ENCODE measurements at regions not wholly inside any gene's neighbourhood (a gene's known extent, or its start where the extent isn't known, plus 50 kb on each side); places are given as distances from the start of the nearest gene placed in this dataset.
"Not testable (repeated sequence)": the region's sequence is repeated elsewhere in the genome, so short reads cannot be mapped to it uniquely, and the experiment has no call there.

DNA sequence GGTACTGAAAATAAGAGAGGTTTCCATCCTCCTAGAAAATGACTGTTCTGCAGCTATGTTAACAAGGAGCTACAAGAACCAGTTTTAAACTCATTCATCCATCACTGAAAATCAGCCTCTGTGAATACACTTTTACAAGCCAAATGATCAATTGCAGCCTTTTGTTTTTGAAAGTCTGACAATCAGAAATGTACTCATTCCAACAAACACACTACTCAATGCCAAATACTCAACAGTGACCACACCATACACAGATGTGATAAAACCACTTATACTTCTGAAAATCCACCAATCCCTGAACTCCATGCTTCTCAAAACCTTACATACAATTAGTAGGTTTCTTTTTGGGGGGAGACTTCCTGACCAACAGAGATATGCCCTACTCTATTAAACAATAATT lies 663.9 kb upstream of the CHAC2 start:
- no peak for DNase-seq

DNA sequence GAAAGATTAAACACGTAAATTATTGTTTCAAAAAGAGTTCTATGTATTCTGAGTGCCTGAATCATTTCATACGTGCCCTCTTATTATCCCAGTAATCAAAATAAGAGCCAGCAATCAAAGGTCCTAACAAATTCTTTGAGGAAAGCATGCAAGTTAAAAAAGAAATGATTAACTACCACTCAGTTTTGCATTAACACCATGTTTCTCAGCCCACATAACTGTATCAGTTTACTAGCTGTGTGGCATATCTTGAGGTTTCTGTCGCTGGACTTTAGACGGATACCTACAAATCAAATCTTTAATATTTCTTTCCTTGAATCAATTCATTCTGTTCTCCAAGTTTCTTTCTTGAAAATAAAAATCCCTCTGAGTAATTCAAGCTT lies 668.9 kb upstream of the CHAC2 start:
- DNase-seq: no peak

DNA sequence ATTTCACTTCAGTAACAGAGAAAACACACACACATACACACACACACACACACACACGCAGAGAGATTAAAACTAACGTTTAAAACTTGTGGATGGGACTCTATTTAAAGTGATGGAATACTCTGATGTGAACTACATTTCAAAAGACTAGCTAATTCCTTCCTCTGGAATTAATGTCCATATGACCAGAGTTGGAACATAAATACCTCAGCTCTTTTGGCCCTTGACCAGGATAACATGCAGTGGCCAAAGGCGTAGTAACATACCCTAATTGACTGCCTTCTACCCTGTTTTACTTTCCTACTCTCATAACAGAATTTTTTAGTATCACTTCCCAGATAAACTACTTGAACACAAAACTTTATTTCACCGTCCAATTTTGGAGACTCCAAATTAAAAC lies 671.3 kb upstream of the CHAC2 start:
- DNase-seq: no peak

DNA sequence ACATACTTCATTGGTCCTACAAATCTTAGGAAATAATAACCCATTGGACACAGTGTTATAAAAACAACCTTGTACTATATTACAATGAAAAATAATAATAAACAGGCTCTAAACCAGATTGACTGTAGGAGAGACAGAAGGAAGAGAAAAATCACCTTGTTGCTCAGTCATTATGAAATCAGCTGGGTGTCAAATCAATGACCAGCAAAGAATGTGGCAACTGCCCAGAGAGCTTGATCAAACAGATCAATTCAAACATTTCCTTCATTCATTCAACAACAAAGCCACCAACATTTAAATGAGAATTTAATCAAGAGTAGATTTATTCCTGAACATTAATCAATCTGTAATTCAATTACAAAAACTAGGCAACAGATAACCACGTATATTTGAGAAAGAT lies 671.9 kb upstream of the CHAC2 start:
- no peak for DNase-seq

DNA sequence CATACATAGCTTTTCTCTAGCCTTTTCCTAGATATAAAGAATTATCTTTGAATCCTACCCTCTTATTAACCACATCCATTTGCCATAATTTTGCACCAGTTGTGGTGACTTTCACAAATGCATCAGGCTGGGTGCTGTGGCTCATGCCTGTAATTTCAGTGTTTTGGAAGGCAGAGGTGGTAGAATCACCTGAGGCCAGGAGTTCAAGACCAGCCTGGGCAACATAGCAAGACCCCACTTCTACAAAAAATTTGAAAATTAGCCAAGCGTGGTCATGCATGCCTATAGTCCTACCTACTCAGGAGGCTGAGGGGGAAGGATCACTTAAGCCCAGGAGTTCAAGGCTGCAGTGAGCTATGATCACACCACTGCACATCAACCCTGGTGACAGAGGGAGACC lies 672.4 kb upstream of the CHAC2 start:
- no peak for DNase-seq

DNA sequence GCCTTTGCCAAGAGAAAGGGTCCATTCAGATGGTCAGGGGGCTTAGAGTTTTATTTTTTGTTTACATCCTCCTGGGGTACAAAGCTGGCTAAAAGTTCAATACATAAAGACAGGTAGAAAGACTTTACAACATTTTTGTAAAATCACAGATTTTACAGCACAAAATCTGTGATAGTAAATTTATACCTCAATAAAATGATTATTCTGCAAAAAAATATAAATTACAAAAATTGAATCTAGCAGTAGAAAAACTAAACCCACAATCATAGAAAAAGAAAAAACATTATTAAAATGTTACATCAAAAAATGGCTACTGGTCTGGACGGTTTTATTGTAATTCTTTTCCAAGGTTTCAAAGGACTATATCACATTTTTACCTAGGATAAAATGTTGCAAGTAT lies 674.2 kb upstream of the CHAC2 start:
- no peak for DNase-seq

DNA sequence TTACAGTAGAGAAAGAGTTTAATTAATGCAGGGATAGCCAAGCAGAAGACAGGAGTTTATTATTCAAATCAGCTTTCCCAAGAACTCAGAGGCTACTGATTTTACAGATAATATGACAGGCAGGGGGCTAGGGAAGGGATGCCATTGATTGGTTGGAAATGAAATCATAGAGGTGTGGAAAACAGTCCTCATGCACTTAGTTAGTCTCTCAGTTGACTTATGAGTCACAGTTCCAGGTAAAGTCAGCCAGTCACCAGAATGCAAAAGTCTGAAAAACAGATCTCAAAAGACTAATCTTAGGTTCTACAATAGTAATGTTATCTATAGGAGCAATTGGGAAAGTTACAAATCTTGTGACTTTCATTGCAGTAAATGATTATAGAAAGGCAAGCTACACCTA lies 676.4 kb upstream of the CHAC2 start:
- no peak for DNase-seq

DNA sequence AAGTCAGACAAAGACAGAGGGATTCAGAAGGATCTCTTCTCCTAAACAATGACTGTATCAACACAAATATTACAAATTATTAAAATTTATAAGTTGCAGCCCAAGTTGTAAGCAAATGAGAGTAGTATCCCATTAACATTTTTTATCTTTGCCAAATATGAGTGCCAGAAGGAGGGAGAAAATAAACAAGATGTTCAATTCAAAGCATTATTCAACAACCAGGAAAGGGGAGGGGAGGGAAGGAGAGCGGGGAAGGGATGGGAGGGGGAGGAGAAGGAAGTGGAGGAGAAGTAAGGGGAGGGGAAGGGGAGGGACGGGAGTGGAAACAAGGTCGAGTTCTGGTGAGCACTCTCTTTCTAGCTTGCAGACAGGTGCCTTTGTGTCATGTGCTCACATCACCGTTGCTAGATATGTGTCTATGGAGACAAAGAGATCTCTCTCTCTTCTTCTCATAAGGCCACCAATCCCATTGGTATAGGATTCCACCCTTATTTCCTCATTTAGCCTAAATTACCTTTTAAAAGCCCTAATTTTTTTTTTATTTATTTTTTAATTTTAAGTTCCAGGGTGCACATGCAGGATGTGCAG lies 679.6 kb upstream of the CHAC2 start:
- DNase-seq: no peak

DNA sequence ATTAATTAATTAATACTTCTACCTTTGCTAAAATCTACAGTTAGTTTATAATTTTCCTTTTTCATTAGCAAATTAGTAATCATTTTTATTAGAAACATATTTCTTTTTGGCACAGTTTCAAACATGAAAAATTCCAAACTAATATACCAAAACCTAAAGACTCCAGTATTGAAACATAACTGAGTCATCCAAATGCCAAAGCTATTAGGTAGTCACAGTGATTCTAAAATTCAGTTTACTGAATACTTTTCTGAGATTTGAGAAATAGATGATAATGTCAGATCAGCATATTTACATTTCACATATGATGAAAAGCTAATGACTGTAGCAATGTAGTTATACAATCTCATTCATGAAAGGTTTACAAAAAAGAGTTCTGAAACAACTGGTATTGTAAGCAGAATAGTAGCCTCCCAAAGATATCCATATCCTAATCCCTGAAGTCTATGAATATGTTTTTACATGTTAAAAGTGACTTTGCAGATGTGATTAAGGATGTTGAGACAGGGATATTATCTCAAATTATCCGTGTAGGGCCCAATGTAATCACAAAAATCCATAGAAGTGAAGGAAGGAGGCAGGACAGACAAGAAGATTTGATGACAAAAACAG lies 680.2 kb upstream of the CHAC2 start:
- no peak for DNase-seq

DNA sequence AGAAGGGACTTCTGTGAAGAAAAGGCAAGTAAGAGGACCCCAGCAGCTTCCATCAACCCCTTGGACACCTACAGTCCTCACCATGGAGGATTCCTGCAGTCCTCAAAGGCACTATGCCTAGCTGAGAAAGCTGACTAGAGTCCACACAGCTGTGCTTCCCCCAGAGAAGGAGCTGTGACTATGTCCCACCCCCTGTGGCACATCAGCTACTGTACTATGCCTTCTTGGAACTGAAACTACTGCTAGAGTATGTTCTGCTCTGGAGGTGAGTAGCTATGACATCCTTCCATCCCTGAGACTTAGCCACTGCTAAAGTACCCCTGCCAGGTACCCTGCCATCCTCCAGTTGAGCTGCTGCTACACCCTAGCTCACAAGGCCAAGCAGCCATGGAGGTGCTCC lies 690.2 kb upstream of the CHAC2 start:
- DNase-seq: no peak

DNA sequence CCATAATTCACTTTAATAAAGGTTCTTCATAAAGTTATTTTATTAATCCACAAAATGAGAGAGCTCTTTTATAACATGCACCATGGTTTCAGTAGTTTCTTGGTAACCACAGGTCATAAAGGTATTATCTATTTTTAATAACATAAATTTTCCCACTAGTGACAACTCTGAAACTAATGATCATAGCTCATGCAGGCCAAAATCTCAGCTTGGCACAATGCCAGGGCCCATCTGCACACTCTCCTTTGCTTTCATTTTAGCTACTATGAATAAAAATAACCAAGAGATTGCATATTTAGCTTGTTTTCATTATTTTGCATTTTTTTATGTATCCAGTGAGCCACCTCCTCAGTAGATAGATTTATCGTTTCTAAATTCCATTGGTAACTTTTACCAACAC lies 691.8 kb upstream of the CHAC2 start:
- DNase-seq: peak in 1 of 3 experiments; percentile 43

DNA sequence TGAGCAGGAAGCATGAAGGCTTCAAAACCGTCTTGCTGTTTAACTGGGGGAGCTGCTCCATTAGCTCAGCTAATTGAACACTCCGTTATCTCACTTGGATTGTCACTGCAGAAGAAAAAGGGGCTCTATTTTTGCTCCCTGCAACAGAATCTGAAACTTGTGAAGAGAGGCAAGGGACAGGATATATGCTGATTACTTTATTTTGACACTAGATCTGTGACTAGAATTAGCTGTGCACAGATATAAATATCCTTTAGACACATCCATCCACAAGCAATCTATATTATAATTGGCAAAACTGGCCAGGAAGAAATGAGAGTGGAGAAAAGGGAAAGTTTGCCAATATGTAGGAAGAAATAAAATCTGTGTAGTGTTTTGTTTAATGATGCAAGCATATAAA lies 700.1 kb upstream of the CHAC2 start:
- no peak for DNase-seq

DNA sequence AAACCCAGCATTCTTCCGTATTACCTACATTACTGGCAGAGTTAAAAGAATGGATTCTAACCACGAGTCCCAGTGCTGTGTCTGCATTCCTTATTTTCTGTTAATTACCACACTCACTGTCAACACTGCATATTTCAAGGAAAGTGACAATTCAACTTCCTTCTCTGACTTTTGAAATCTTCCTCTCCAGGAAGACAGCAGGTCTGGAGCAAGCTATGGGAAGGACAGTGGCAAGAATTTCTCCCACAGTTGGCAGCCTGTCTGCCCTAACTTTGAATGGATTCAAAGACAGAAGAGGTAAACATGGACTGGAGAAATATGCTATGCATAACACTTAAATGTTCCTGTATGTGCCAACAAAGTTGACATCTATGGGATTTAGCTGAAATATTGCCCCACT lies 700.5 kb upstream of the CHAC2 start:
- no peak for DNase-seq

DNA sequence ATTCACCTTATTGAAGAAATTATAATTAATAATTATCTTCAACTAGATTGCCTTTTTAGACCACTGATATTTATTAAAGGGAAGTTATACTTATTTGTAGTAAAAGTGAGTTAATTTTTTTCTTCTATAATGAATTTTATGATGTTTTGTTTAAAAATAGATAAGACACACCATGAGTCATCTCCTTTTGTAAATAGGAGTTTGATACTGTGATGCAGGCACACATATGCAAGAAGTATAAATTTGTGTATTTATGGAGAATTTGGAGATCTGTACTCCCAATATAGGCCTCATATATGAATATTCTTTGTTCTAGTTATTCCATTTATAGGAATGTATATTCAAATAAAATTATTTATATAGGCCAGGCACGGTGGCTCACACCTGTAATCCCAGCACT lies 703.5 kb upstream of the CHAC2 start:
- no peak for DNase-seq

DNA sequence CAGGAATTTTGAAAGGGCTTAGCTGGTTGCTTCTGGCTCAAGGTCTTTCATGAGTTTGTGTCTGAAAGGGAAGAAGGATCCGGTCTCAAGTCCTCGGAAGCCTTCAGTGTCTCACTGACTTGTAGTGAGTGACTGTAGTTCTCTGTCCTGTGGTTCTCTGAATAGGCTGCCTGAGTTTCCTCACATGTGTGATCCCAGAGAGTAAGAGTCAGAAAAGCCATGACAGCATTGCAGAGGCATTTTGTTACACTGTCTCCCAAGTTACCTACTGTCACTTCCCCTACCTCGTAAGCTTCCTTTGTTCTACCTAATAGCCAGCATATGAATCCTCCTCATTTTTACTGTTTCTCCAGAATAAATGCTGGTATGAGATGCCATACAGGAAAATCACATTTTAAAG lies 709.1 kb upstream of the CHAC2 start:
- DNase-seq: no peak

DNA sequence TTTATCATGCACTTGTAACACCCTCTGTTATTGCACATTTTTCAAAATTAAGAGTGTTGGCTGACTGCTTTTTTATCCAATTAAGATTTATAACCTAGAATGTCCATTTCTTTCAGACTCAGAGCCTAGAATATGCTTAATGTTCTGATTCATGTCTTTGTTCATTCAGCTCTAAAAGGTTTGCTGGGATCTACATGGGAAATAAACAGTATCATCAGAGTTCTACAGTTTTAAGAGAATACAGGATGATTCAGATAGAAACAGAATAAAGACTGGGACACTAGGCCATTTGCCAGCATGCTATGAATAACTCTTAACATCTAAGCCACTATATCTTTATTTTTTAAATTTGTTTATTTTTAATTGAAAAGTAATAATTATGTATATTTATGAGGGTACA lies 713.7 kb upstream of the CHAC2 start:
- no peak for DNase-seq

DNA sequence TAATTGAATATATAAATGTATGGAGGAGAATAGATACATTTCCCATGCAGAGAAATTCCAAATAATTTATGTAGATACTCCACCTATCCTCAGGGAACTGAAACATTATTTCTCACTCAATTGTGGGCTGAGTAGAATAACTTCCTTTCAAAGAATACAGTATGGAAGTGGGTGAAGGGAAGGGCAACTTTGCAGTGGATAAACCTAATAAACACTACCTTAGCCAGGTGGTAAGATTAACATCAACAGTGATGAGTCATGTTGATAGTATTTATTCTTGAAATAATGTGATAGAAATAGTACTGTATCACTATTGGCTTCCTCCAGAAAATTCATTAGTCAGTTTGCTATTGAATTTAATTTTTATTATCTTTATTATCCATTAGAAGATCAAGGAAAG lies 716.4 kb upstream of the CHAC2 start:
- DNase-seq: no peak

DNA sequence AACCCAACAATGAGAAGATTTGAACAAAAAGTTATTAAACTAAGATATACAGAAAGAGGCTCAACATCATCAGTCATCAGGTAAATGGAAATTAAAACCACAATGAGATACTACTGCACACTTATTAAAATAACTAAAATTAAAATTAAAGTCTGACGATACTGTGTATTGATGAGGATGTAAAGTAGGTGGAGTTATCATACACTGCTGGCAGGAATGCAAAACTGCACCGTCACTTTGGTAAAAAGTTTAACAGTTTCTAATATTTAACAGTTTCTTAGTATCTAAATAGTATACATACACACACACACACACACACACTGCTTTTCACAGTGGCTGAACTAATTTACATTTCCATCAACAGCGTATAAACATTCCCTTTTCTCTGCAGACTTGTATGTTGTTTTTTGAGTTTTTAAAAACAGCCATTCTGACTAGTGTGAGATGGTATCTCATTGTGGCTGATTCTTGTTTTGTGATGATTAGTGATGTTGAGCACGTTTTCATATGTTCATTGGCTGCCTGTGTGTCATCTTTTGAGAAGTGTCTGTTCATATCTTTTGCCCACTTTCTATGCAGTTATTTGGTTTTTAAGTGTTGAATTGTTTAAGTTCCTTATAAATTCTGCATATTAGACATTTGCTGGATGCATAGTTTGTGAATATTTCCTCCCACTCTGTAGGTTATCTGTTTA lies 726.9 kb upstream of the CHAC2 start:
- no peak for DNase-seq

DNA sequence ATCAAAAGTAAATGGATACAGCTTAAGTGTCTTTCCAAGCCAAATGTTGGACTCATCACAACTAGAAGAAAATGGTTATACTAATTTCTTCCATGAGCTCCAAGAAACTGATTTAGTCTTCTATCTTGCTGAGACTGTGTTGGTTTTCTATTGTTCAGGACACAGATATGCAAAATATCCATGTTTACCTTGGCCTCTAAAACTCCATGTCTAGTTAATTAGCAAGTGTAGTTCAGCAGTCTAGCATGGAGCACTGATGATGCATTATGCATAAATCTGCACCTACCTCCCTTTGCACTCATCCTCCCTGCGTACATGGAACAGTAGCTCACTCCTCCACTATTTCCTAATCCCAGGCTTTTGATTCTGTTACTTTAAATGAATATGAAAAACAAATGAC lies 731.4 kb upstream of the CHAC2 start:
- DNase-seq: no peak

DNA sequence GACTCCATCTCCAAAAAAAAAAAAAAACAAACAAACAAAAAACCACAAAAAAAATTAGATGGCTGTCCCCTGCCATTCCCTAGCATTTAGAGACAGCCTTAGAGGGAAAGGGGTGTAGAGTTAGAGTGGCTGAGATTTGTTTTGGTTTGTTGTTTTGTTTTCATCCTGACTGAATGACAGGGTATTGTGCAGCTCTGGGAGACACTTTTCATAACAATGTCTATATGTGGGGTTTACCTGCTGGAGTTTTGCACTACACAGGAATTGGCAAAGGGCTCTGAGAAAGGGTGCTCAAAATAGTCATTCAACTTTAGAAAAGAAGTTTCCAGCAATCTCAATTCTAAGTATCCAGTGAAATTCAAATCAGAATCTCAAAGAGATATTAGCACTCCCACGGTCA lies 732.5 kb upstream of the CHAC2 start:
- DNase-seq: no peak

DNA sequence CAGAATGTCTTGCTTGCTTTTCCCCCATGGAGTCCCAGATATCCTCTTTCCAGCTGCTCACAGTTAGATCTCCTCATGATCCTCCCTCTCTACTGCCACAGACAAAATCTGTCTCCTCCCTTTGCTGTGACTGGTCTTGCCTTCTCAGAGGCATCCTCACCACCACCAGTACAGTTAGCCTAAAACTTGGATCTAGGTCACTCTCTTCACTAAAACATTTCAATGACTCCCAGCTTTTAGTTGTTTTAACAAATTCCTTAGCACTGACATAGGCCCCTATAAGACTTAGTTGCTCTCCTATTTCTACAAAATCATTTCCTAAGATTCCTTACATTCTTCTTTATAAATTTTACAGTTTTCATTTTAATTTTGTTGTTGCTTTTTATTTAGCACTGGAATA lies 734.2 kb upstream of the CHAC2 start:
- DNase-seq: no peak

DNA sequence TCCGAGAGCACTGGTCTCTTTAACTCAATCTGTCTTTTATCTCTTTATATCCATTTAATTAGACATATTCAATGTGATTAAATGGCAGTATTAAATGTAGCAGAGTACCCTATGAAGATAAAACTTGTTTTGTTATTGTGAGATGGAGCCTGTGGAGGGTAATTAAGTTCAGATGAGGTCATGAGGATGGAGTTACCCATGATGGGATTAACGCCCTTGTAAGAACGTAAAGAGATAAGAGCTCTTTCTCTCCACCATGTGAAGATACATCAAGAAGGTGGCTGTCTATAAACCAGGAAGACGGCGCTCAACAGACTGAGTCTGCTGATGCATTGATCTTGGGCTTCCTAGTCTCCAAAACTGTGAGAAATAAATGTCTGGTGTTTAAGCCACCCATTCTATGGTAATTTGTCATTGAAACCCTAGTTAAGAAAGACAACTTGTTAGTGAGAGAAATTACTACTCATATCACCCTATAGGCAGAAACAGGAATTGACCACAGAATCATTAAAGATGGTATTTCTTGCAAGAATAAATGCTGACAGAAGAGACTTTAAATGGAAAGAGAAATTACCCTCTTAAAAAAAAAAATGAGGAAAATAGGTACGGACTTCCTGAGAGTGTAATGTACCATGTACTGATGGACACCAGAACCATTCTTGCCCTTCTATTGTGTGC lies 738.7 kb upstream of the CHAC2 start:
- DNase-seq: no peak

DNA sequence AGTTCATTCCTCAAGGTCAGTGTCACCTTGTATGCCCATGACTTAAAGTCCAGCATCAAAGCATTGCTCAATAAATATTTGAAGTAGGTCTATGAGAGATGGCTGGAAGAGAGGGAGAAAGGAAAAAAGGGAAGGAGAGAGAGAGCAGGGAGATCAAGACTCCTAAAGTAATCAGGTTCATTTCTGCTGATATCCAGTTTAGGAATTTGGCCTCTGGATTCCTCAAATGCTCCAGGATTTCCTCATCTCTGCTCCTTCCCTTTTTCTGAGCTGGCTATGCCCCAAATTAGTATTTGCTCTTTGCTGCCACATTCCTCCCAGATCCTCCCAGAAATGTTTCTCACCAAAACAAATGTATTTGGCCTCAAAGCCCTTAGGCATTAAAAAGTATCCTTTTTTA lies 739.4 kb upstream of the CHAC2 start:
- DNase-seq: no peak

DNA sequence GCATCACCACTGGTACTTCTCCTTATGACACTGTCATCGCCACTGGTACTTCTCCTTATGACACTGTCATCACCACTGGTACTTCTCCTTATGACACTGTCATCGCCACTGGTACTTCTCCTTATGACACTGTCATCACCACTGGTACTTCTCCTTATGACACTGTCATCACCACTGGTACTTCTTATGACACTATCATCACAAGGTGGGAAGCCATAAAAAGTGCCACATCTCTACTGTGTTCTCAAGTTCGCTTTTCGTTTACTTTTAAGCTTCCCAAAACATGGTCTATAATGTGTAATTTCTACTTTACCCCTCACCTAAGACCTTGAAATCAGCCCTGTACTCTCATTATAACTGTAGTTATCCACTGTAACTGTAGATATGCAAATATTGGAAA lies 745.4 kb upstream of the CHAC2 start:
- DNase-seq: not testable (repeated sequence)
